Esophagus (tissue), 2 donors: ENCODE measurements at regions not wholly inside any gene's neighbourhood (a gene's known extent, or its start where the extent isn't known, plus 50 kb on each side); places are given as distances from the start of the nearest gene placed in this dataset.
"Not testable (repeated sequence)": the region's sequence is repeated elsewhere in the genome, so short reads cannot be mapped to it uniquely, and the experiment has no call there.

Source experiments
- H3K27ac ChIP-seq, 2 donors: one replicate each; pipeline ENCODE4 v1.5.1; 2013; ENCODE audit warnings: low read depth in 2 of 2, mild to moderate bottlenecking in 2 of 2, inconsistent platforms in 1 of 2, low read length in 1 of 2, moderate library complexity in 1 of 2
- H3K27me3 ChIP-seq, 2 donors: one replicate each; pipeline ENCODE4 v1.6.1; 2013; ENCODE audit warnings: low read length in 2 of 2, control low read depth in 1 of 2, mild to moderate bottlenecking in 1 of 2; ENCODE audit not compliant: insufficient read depth in 2 of 2, control insufficient read depth in 1 of 2
- H3K36me3 ChIP-seq, 2 donors: one replicate each; pipeline ENCODE4 v1.6.1; 2013; ENCODE audit warnings: low read length in 1 of 2; ENCODE audit not compliant: control insufficient read depth in 2 of 2, insufficient read depth in 2 of 2
- H3K4me1 ChIP-seq, 2 donors: one replicate each; pipeline ENCODE4 v1.6.1; 2013; ENCODE audit warnings: low read length in 1 of 2; ENCODE audit not compliant: control insufficient read depth in 2 of 2, insufficient read depth in 2 of 2
- H3K4me3 ChIP-seq, 2 donors: one replicate each; pipeline ENCODE4 v1.5.1; 2013; ENCODE audit warnings: low read length in 2 of 2, mild to moderate bottlenecking in 2 of 2, low read depth in 1 of 2, moderate library complexity in 1 of 2
- H3K9me3 ChIP-seq, 2 donors: one replicate each; pipeline ENCODE4 v1.6.1; 2013; ENCODE audit warnings: mild to moderate bottlenecking in 2 of 2, low read depth in 1 of 2, low read length in 1 of 2, moderate library complexity in 1 of 2; ENCODE audit not compliant: control insufficient read depth in 2 of 2, insufficient read depth in 1 of 2
- WGBS, 2 donors: extraction: QIAGEN DNeasy Blood & Tissue Kit; methylation state at CpG; one replicate each; pipeline ENCODE4 v1.1.7; 2013; 5-methylcytosine and 5-hydroxymethylcytosine counted together
- donor health status: healthy with polysubstance abuse.
- donor health status: Bipolar disorder and iron deficiency.

- no peaks in the 10 kb centered on the region for H3K4me1 ChIP-seq
- H3K27ac ChIP-seq: no peak overlapping the region
- no peaks in the 10 kb centered on the region for H3K9me3 ChIP-seq
- H3K27me3 ChIP-seq: no peaks in the 10 kb centered on the region
- no peaks in the 10 kb centered on the region for H3K36me3 ChIP-seq
- 80 to 82% methylated on average over 8 of the region's 8 CpGs for WGBS, 2 donors
- H3K4me3 ChIP-seq: no peak overlapping the region
These were observed 426.7 kb downstream of the LIG4 start for GRCh38 chr13:107788464-107789165.

DNA sequence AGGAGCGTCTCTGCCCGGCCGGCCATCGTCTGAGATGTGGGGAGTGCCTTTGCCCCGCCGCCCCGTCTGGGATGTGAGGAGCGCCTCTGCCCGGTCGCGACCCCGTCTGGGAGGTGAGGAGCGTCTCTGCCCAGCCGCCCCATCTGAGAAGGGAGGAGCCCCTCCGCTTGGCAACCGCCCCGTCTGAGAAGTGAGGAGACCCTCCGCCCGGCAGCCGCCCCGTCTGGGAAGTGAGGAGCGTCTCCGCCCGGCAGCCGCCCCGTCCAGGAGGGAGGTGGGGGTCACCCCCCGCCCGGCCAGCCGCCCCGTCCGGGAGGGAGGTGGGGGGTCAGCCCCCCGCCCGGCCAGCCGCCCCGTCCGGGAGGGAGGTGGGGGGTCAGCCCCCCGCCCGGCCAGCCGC, 432.7 kb downstream of the LIG4 start:
- H3K27me3 ChIP-seq, H3K36me3 ChIP-seq, H3K4me1 ChIP-seq, H3K4me3 ChIP-seq, H3K27ac ChIP-seq, H3K9me3 ChIP-seq: not testable (repeated sequence)
- 91 to 97% methylated on average over 21 to 39 of the region's 39 CpGs for WGBS, 2 donors

- Histone ChIP-seq H3K27me3 (no peaks in the 10 kb centered on the region), H3K27ac (no peak overlapping the region), H3K4me3 (no peak overlapping the region), H3K9me3 (peaks cover 0 to 3% of the 10 kb centered on the region in 2 donors), H3K4me1 (no peaks in the 10 kb centered on the region), H3K36me3 (no peaks in the 10 kb centered on the region)
- WGBS, 2 donors: 40 to 51% methylated on average over 1 of the region's 1 CpG
These were observed 437.2 kb downstream of the LIG4 start for GRCh38 chr13:107778094-107778493.

DNA sequence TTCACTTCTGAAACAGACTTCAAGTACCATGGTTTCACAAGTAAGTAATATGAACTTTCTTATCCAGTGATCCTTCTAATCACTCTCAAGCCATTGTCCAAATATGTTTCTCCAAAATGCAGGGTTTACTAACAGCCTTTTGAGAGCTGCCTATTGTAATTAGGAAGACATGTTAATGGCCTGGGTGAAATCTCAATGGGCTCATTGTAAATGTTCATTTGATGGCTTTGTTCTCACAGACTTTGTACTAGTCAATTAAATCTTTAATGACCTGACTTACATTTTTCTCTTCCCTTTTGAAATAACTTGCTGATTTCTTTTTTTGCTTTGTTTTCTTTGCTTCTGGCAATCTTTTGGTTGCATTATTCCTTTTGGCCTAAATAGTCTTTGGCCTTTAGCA, 444.8 kb downstream of the LIG4 start:
- Histone ChIP-seq H3K9me3 (peaks cover 0 to 2% of the 10 kb centered on the region in 2 donors), H3K27me3 (no peaks in the 10 kb centered on the region), H3K36me3 (no peaks in the 10 kb centered on the region), H3K4me3 (no peak overlapping the region), H3K4me1 (no peaks in the 10 kb centered on the region), H3K27ac (no peak overlapping the region)

DNA sequence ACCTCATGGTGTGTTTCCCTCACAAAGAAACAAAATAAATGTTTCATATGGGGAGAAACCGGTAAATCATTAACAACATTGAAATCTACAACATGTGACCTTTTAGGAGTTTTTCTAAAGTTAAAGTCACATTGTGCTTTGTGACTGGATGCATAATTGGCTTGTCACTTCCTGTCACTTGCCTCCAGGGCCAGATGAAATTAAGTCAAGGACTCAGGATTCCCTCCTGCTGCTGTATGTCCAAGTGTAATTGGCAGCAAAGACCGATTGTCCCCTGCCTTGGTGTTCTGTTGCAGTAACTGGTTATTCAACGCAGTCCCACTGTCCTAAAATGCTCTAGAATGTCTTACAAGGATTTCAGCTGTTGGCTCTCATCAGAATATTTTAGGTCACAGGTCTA, 448.2 kb downstream of the LIG4 start:
- Histone ChIP-seq H3K4me1 (no peaks in the 10 kb centered on the region), H3K36me3 (no peaks in the 10 kb centered on the region), H3K27me3 (no peaks in the 10 kb centered on the region), H3K4me3 (no peak overlapping the region), H3K9me3 (peaks cover 0 to 2% of the 10 kb centered on the region in 2 donors), H3K27ac (no peak overlapping the region)
- WGBS, 2 donors: 69 to 71% methylated on average over 3 of the region's 3 CpGs

DNA sequence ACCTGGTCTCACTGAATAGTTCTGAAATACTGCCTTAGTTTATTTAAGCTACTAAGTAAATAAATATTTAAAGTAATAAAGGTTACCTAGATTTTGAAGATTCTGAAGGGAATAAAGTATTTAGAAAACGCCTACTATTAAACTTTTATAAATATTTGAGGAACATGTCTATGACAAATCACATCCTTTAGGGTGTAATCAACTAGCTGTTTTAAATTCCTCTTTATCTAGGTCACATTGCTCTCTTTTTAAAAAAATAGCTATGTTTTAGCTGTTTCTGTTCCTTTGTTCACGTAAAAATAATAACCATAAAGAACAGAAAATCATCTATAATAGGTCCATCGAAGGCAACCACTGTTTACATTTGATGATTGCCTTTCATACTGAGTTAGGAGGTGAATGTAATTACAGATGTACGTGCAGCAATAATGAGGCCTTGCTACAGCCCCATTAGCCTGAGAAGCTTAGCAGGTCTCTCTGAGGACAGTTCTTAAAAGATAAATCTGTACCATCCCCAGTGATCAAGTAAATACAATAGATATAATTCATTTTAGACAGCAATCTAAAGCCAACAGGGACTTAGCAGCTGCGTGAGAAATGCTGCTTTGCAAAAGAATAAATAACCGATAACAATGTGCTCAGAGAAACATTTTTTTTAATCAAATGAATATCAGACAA, 449.5 kb downstream of the LIG4 start:
- Histone ChIP-seq H3K27me3 (no peaks in the 10 kb centered on the region), H3K4me1 (no peaks in the 10 kb centered on the region), H3K9me3 (peaks cover 0 to 2% of the 10 kb centered on the region in 2 donors), H3K36me3 (no peaks in the 10 kb centered on the region), H3K27ac (no peak overlapping the region), H3K4me3 (no peak overlapping the region)
- 29 to 44% methylated on average over 6 of the region's 6 CpGs for WGBS, 2 donors

- Histone ChIP-seq H3K4me1 (no peaks in the 10 kb centered on the region), H3K27me3 (no peaks in the 10 kb centered on the region), H3K4me3 (no peak overlapping the region), H3K36me3 (no peaks in the 10 kb centered on the region), H3K9me3 (peaks cover 0 to 2% of the 10 kb centered on the region in 2 donors), H3K27ac (no peak overlapping the region)
- 40 to 48% methylated on average over 1 of the region's 1 CpG for WGBS, 2 donors
These were observed 451.3 kb downstream of the LIG4 start for GRCh38 chr13:107764046-107764445.

DNA sequence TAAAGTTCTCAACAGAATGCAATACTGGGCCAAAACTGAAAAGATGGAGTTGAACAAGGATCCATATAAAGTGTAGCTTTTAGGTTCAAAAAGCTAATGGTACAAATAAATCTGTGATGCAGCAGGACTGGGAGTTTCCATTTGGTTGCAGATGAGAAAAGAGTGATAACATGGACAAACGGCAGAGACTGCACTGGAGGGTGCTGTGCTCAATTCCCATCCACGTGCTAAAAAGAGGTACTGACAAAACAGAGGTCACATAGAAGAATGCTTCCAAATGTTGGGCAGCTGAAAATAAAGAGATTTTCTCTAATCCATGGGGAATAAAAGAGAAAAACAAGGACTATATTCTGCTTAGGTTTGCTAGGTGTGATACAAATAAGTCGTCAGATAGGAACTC, 461.6 kb downstream of the LIG4 start:
- Histone ChIP-seq H3K4me1 (no peaks in the 10 kb centered on the region), H3K27me3 (no peaks in the 10 kb centered on the region), H3K27ac (no peak overlapping the region), H3K36me3 (no peaks in the 10 kb centered on the region), H3K4me3 (no peak overlapping the region), H3K9me3 (no peaks in the 10 kb centered on the region)
- 36 to 42% methylated on average over 3 of the region's 3 CpGs for whole genome bisulfite sequencing, 2 donors

- Histone ChIP-seq H3K36me3 (no peaks in the 10 kb centered on the region), H3K9me3 (no peaks in the 10 kb centered on the region), H3K4me1 (no peaks in the 10 kb centered on the region), H3K27me3 (no peaks in the 10 kb centered on the region), H3K4me3 (no peak overlapping the region), H3K27ac (no peak overlapping the region)
- 85 to 87% methylated on average over 4 of the region's 4 CpGs for whole genome bisulfite sequencing, 2 donors
These were observed 462.0 kb downstream of the LIG4 start for GRCh38 chr13:107753291-107753690.

GRCh38 chr13:107743983-107744382, 471.4 kb downstream of the LIG4 start:
- no peaks in the 10 kb centered on the region for H3K4me1 ChIP-seq
- WGBS, 2 donors: 62 to 66% methylated on average over 3 of the region's 3 CpGs
- H3K9me3 ChIP-seq: peaks cover 0 to 3% of the 10 kb centered on the region in 2 donors
- H3K27ac ChIP-seq: no peak overlapping the region
- no peak overlapping the region for H3K4me3 ChIP-seq
- no peaks in the 10 kb centered on the region for H3K36me3 ChIP-seq
- no peaks in the 10 kb centered on the region for H3K27me3 ChIP-seq
